Neural cell (in vitro differentiated cells): ENCODE measurements at regions not wholly inside any gene's neighbourhood (a gene's known extent, or its start where the extent isn't known, plus 50 kb on each side); places are given as distances from the start of the nearest gene placed in this dataset.

Experiments
- H2AFZ ChIP-seq: fragments of 200-600, 300-800 bp; sonication (generic), shearing (Covaris generic); 2 replicates; pipeline ENCODE4 v1.6.0; 2014; ENCODE audit warnings: low read depth, mild to moderate bottlenecking, antibody characterized with exemption, low read length, moderate library complexity
- H3F3A ChIP-seq: fragments of 200-600 bp; shearing (Covaris generic); 2 replicates; pipeline ENCODE4 v1.6.1; 2016; ENCODE audit warnings: mild to moderate bottlenecking, moderate library complexity, mixed read lengths, antibody characterized with exemption, low read length; ENCODE audit not compliant: insufficient read depth, poor library complexity, severe bottlenecking
- H3K27ac ChIP-seq: fragments of 200-600, 300-800 bp; sonication (generic), shearing (Covaris generic); 2 replicates; pipeline ENCODE4 v1.5.1; 2014; ENCODE audit warnings: mild to moderate bottlenecking, low read length, moderate library complexity
- H3K27me3 ChIP-seq: fragments of 300-800, 200-600 bp; sonication (generic), shearing (Covaris generic); 2 replicates; pipeline ENCODE4 v1.6.0; 2014; ENCODE audit warnings: mild to moderate bottlenecking, low read depth, low read length, moderate library complexity; ENCODE audit not compliant: insufficient read depth
- H3K36me3 ChIP-seq: fragments of 300-800, 200-600 bp; sonication (generic), shearing (Covaris generic); 2 replicates; pipeline ENCODE4 v1.5.1; 2014; ENCODE audit warnings: mild to moderate bottlenecking, antibody characterized with exemption, low read length, moderate library complexity; ENCODE audit not compliant: insufficient read depth
- H3K4me2 ChIP-seq: fragments of 300-800, 200-600 bp; sonication (generic), shearing (Covaris generic); 2 replicates; pipeline ENCODE4 v1.6.0; 2014; ENCODE audit warnings: mild to moderate bottlenecking, low read length
- H3K4me3 ChIP-seq: fragments of 300-800, 200-600 bp; sonication (generic), shearing (Covaris generic); 2 replicates; pipeline ENCODE4 v1.5.1; 2014; ENCODE audit warnings: mild to moderate bottlenecking, low read length, moderate library complexity
- H3K79me2 ChIP-seq: fragments of 200-600 bp; shearing (Covaris generic); replicated peaks from 2 replicates; pipeline ENCODE4 v1.6.0; 2014; ENCODE audit warnings: mild to moderate bottlenecking, low read length, moderate library complexity; ENCODE audit not compliant: insufficient read depth
- H3K9ac ChIP-seq: fragments of 300-800, 200-600 bp; sonication (generic), shearing (Covaris generic); 2 replicates; pipeline ENCODE4 v1.6.1; 2016; ENCODE audit warnings: mild to moderate bottlenecking, low read length, mixed read lengths
- H3K9me2 ChIP-seq: fragments of 200-600 bp; shearing (Covaris generic); 2 replicates; pipeline ENCODE4 v1.6.1; 2016; ENCODE audit warnings: mild to moderate bottlenecking, low read length, mixed read lengths; ENCODE audit not compliant: insufficient read depth
- H3K9me3 ChIP-seq: fragments of 200-600, 300-800 bp; sonication (generic), shearing (Covaris generic); 2 replicates; pipeline ENCODE4 v1.6.1; 2016; ENCODE audit warnings: mild to moderate bottlenecking, mixed run types, low read length, moderate library complexity, mixed read lengths
- H4K20me1 ChIP-seq: fragments of 200-600 bp; shearing (Covaris generic); 2 replicates; pipeline ENCODE4 v1.6.1; 2016; ENCODE audit warnings: mild to moderate bottlenecking, mixed run types; ENCODE audit not compliant: insufficient read depth
- EP300 ChIP-seq: fragments of 450-650 bp; conservative IDR thresholded peaks from 2 replicates; pipeline ENCODE4 v1.6.1; 2014; ENCODE audit warnings: antibody characterized with exemption, mild to moderate bottlenecking, moderate library complexity; ENCODE audit not compliant: poor library complexity, severe bottlenecking
- EZH2 ChIP-seq: fragments of 200-600, 300-800 bp; shearing (Covaris generic), sonication (generic); IDR thresholded peaks from 2 replicates; pipeline ENCODE4 v1.6.1; 2014; ENCODE audit warnings: antibody characterized with exemption, low read length, borderline replicate concordance, mild to moderate bottlenecking; ENCODE audit not compliant: insufficient read depth, poor library complexity, severe bottlenecking
- MXI1 ChIP-seq: fragments of 450-650 bp; conservative IDR thresholded peaks from 2 replicates; pipeline ENCODE4 v1.6.1; 2014; ENCODE audit warnings: antibody characterized with exemption, mild to moderate bottlenecking; ENCODE audit not compliant: poor library complexity, severe bottlenecking
- POLR2AphosphoS5 ChIP-seq: IDR thresholded peaks from 2 replicates; pipeline ENCODE4 v1.6.1; 2012
- RAD21 ChIP-seq: fragments of 450-650 bp; conservative IDR thresholded peaks from 2 replicates; pipeline ENCODE4 v1.6.1; 2014; ENCODE audit warnings: antibody characterized with exemption, mild to moderate bottlenecking, moderate library complexity
- SMC3 ChIP-seq: fragments of 450-650 bp; conservative IDR thresholded peaks from 2 replicates; pipeline ENCODE4 v1.6.1; 2014; ENCODE audit warnings: antibody characterized with exemption, mild to moderate bottlenecking, moderate library complexity; ENCODE audit not compliant: poor library complexity
- TAF1 ChIP-seq: IDR thresholded peaks from 2 replicates; pipeline ENCODE4 v1.6.1; 2012; ENCODE audit warnings: low read depth
- TF ChIP-seq, protein P1 (sequence below): IDR thresholded peaks from 2 replicates; pipeline ENCODE4 v1.6.1; 2012; ENCODE audit warnings: borderline replicate concordance
- TF ChIP-seq, protein P2 (sequence below): fragments of 450-650 bp; IDR thresholded peaks from 2 replicates; pipeline ENCODE4 v1.5.1; 2014; ENCODE audit warnings: antibody characterized with exemption, mild to moderate bottlenecking, moderate library complexity; ENCODE audit not compliant: poor library complexity, severe bottlenecking

DNA sequence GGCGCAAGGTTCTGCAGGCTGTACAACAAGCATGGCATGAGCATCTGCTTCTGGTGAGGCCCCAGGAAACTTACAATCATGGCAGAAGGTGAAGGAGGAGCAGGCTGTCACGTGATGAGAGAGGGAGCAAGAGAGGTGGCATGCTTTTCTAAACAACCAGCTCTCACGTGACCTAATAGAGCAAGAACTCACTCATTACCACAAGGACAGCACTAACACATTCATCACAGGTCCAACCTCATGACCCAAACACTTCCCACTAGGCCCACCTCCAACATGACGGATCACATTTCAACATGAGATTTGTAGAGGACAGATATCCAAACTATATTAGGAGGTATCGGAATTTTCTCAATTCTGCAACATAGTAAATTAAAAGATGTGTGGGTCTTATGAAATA lies 108.8 kb upstream of the DLX2 start:
- Histone ChIP-seq H3K9me3 (no peaks in the 10 kb centered on the region), H2AFZ (no peak overlapping the region), H3K9ac (no peak overlapping the region), H3K27ac (no peak overlapping the region), H3F3A (no peaks in the 10 kb centered on the region), H3K79me2 (no peaks in the 10 kb centered on the region), H3K4me3 (no peak overlapping the region), H3K4me2 (no peak overlapping the region), H3K36me3 (no peaks in the 10 kb centered on the region), H3K9me2 (no peaks in the 10 kb centered on the region), H4K20me1 (no peaks in the 10 kb centered on the region), H3K27me3 (no peaks in the 10 kb centered on the region)
- no peak for TF ChIP-seq MXI1
- TF ChIP-seq, protein P1, sequence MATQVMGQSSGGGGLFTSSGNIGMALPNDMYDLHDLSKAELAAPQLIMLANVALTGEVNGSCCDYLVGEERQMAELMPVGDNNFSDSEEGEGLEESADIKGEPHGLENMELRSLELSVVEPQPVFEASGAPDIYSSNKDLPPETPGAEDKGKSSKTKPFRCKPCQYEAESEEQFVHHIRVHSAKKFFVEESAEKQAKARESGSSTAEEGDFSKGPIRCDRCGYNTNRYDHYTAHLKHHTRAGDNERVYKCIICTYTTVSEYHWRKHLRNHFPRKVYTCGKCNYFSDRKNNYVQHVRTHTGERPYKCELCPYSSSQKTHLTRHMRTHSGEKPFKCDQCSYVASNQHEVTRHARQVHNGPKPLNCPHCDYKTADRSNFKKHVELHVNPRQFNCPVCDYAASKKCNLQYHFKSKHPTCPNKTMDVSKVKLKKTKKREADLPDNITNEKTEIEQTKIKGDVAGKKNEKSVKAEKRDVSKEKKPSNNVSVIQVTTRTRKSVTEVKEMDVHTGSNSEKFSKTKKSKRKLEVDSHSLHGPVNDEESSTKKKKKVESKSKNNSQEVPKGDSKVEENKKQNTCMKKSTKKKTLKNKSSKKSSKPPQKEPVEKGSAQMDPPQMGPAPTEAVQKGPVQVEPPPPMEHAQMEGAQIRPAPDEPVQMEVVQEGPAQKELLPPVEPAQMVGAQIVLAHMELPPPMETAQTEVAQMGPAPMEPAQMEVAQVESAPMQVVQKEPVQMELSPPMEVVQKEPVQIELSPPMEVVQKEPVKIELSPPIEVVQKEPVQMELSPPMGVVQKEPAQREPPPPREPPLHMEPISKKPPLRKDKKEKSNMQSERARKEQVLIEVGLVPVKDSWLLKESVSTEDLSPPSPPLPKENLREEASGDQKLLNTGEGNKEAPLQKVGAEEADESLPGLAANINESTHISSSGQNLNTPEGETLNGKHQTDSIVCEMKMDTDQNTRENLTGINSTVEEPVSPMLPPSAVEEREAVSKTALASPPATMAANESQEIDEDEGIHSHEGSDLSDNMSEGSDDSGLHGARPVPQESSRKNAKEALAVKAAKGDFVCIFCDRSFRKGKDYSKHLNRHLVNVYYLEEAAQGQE: no peak
- no peak for TF ChIP-seq SMC3
- no peak for TF ChIP-seq POLR2AphosphoS5
- no peak for TF ChIP-seq EP300
- no peak for TF ChIP-seq RAD21
- TF ChIP-seq, protein P2, sequence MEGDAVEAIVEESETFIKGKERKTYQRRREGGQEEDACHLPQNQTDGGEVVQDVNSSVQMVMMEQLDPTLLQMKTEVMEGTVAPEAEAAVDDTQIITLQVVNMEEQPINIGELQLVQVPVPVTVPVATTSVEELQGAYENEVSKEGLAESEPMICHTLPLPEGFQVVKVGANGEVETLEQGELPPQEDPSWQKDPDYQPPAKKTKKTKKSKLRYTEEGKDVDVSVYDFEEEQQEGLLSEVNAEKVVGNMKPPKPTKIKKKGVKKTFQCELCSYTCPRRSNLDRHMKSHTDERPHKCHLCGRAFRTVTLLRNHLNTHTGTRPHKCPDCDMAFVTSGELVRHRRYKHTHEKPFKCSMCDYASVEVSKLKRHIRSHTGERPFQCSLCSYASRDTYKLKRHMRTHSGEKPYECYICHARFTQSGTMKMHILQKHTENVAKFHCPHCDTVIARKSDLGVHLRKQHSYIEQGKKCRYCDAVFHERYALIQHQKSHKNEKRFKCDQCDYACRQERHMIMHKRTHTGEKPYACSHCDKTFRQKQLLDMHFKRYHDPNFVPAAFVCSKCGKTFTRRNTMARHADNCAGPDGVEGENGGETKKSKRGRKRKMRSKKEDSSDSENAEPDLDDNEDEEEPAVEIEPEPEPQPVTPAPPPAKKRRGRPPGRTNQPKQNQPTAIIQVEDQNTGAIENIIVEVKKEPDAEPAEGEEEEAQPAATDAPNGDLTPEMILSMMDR: no peak
- no peak for TF ChIP-seq EZH2
- TF ChIP-seq TAF1: no peak

DNA sequence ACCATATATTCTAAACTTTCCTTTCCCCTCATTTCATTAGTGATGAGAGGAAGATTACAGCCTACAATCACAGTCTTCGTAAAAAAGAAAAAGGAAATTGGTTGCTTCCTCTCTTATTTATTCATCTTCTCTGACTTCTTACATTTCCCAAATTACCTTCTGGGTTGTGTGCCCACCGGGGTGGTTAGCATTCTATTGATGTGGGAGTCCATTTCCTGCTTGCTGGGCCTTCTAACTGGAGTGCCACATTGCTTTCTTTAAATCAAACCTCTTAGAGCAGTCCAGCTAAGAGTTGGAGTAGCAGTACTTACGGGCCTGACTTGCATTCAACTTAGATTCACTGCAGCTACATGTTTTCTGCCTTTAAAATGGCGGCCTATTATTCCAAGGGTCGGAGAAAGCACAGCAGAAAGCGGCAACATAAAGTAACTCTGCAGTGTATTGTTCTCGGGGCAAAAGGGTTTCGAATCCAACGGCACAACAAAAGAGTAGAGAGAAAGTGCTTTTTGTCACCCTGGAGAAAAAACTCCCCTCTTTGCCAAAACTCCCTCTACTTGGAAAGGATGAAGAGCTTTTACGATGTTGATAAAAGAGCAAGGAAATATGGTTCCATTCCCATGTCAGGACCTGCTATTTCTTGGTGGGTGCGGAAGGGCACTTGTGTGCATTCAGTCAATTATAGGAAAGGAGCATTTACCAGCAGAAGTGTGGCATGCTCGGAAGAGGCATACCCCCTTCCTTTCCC lies 110.6 kb upstream of the DLX2 start:
- H3K4me3 ChIP-seq: no peak overlapping the region
- no peak overlapping the region for H2AFZ ChIP-seq
- H3K27ac ChIP-seq: no peak overlapping the region
- H3K9me3 ChIP-seq: no peaks in the 10 kb centered on the region
- H3K4me2 ChIP-seq: no peak overlapping the region
- H4K20me1 ChIP-seq: no peaks in the 10 kb centered on the region
- no peaks in the 10 kb centered on the region for H3K36me3 ChIP-seq
- no peaks in the 10 kb centered on the region for H3K79me2 ChIP-seq
- no peaks in the 10 kb centered on the region for H3K9me2 ChIP-seq
- H3K9ac ChIP-seq: no peak overlapping the region
- no peak for TF ChIP-seq TAF1
- TF ChIP-seq EP300: no peak
- no peak for TF ChIP-seq POLR2AphosphoS5
- no peak for TF ChIP-seq EZH2
- TF ChIP-seq MXI1: no peak
- TF ChIP-seq SMC3: no peak
- TF ChIP-seq, protein P2: no peak
- no peak for TF ChIP-seq RAD21
- TF ChIP-seq, protein P1: no peak
- H3K27me3 ChIP-seq: no peaks in the 10 kb centered on the region
- H3F3A ChIP-seq: no peaks in the 10 kb centered on the region
